ENCODE measurements at regions not wholly inside any gene's neighbourhood (a gene's known extent, or its start where the extent isn't known, plus 50 kb on each side); places are given as distances from the start of the nearest gene placed in this dataset.

DNA sequence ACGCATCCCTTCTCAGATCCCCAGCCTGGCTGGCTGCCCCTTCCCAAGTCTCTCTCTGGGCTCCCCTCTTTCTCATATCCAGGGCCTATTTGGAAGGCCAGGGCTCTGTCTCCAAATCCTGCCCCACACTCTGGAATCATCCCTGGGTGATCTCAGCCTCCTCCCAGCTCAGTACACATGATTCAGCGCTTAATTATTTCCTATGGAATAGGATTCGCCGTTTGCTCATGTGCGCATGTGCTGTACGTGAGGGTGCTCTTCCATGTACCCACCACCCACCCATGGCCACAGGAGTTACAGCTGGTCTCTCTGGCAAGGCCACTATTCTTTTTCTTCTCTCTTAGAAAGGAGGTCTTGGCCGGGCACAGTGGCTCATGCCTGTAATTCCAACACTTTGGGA is 81.7 kb upstream of the FOXP4 start:
- no peak for TF ChIP-seq POLR2A (IDR thresholded peaks at IDR 0.05)
- no peak for TF ChIP-seq CTCF (IDR thresholded peaks at IDR 0.05)
